SK-N-SH (cell line): ENCODE measurements at regions not wholly inside any gene's neighbourhood (a gene's known extent, or its start where the extent isn't known, plus 50 kb on each side); places are given as distances from the start of the nearest gene placed in this dataset.

Experiments used
- CTCF ChIA-PET: fragments of 300-600, 350-600 bp; formaldehyde crosslinking; extraction: SDS; loops from one replicate; lab custom pipeline; 2021; lab: Yijun Ruan, JAX
- POLR2A ChIA-PET: fragments of 350-600 bp; sonication (Branson Sonifier 250); formaldehyde crosslinking; extraction: SDS; loops from one replicate; lab custom pipeline; 2020; ENCODE audit warnings: antibody characterized with exemption, inconsistent platforms; lab: Yijun Ruan, JAX
- DNase-seq: peaks from one replicate; pipeline ENCODE4 v3.0.0; 2012
- H2AFZ ChIP-seq: fragments of 200-600 bp; sonication (generic); 2 replicates; pipeline ENCODE4 v1.8.1; 2016; ENCODE audit warnings: antibody characterized with exemption, mild to moderate bottlenecking, low read depth
- H3F3A ChIP-seq: fragments of 200-600 bp; sonication (generic); replicated peaks from 2 replicates; pipeline ENCODE3; 2016; ENCODE audit warnings: antibody characterized with exemption, mild to moderate bottlenecking; ENCODE audit not compliant: insufficient read depth
- H3K27ac ChIP-seq, 2 experiments: fragments of 200-500 bp in 1 of 2; fragments of 200-600 bp in 1 of 2; sonication (Bioruptor generic) in 1 of 2; sonication (generic), shearing (Covaris generic) in 1 of 2; 2 replicates each; pipeline versions ENCODE4 v1.5.1 to v1.6.1; 2014 to 2016; ENCODE audit warnings: low read depth in 2 of 2, inconsistent platforms in 1 of 2, low read length in 1 of 2, mild to moderate bottlenecking in 1 of 2, mixed read lengths in 1 of 2
- H3K27me3 ChIP-seq: fragments of 200-600 bp; sonication (generic), shearing (Covaris generic); 2 replicates; pipeline ENCODE4 v1.6.1; 2016; ENCODE audit warnings: mixed run types; ENCODE audit not compliant: insufficient read depth
- H3K36me3 ChIP-seq, 2 experiments: fragments of 200-500 bp in 1 of 2; fragments of 200-600 bp in 1 of 2; sonication (Bioruptor generic) in 1 of 2; sonication (generic) in 1 of 2; replicated peaks in 1 of 2; 2 replicates each; pipeline versions ENCODE3 to v1.5.1; 2014 to 2016; ENCODE audit warnings: low read length in 1 of 2, mild to moderate bottlenecking in 1 of 2; ENCODE audit not compliant: insufficient read depth in 2 of 2, control insufficient read depth in 1 of 2
- H3K4me1 ChIP-seq, 2 experiments: fragments of 200-500 bp in 1 of 2; fragments of 200-600 bp in 1 of 2; sonication (Bioruptor generic) in 1 of 2; sonication (generic), shearing (Covaris generic) in 1 of 2; 2 replicates each; pipeline versions ENCODE4 v1.5.1 to v1.6.1; 2014 to 2016; ENCODE audit warnings: low read depth in 1 of 2, low read length in 1 of 2, mixed run types in 1 of 2; ENCODE audit not compliant: insufficient read depth in 2 of 2, control insufficient read depth in 1 of 2
- H3K4me2 ChIP-seq: fragments of 200-600 bp; sonication (generic), shearing (Covaris generic); 2 replicates; pipeline ENCODE4 v1.6.1; 2017; ENCODE audit warnings: mixed run types
- H3K4me3 ChIP-seq, 2 experiments: fragments of 200-500 bp in 1 of 2; fragments of 200-600 bp in 1 of 2; sonication (Bioruptor generic) in 1 of 2; sonication (generic), shearing (Covaris generic) in 1 of 2; 2 replicates each; pipeline versions ENCODE4 v1.5.1 to v1.8.1; 2014 to 2016; ENCODE audit warnings: low read depth in 2 of 2, inconsistent platforms in 1 of 2, low read length in 1 of 2, mild to moderate bottlenecking in 1 of 2, mixed read lengths in 1 of 2, moderate library complexity in 1 of 2
- H3K79me2 ChIP-seq: fragments of 200-600 bp; sonication (generic); 2 replicates; pipeline ENCODE4 v1.8.1; 2017; ENCODE audit warnings: mild to moderate bottlenecking; ENCODE audit not compliant: insufficient read depth
- H3K9ac ChIP-seq: fragments of 200-600 bp; sonication (generic); 2 replicates; pipeline ENCODE4 v1.6.1; 2017; ENCODE audit warnings: mixed run types
- H3K9me2 ChIP-seq: fragments of 200-600 bp; sonication (generic); 2 replicates; pipeline ENCODE4 v1.6.1; 2017; ENCODE audit warnings: mixed run types
- H3K9me3 ChIP-seq: fragments of 200-600 bp; sonication (generic); 2 replicates; pipeline ENCODE4 v1.6.1; 2017; ENCODE audit warnings: mixed run types, mild to moderate bottlenecking, moderate library complexity
- H4K20me1 ChIP-seq: fragments of 200-600 bp; sonication (generic); 2 replicates; pipeline ENCODE4 v1.6.1; 2017; ENCODE audit warnings: mild to moderate bottlenecking, mixed run types; ENCODE audit not compliant: insufficient read depth
- CHD2 ChIP-seq: fragments of 150-350 bp; IDR thresholded peaks from 2 replicates; pipeline ENCODE4 v1.6.1; 2018; ENCODE audit warnings: low read length; ENCODE audit not compliant: partially characterized antibody
- FOSL2 ChIP-seq: IDR thresholded peaks from 2 replicates; pipeline ENCODE4 v1.4.0; 2012; ENCODE audit warnings: low read depth, mild to moderate bottlenecking, moderate library complexity, borderline replicate concordance
- FOXJ3 ChIP-seq: sonication (generic); formaldehyde crosslinking; IDR thresholded peaks from 2 replicates; pipeline ENCODE4 v1.5.1; 2020; ENCODE audit warnings: mild to moderate bottlenecking, missing genetic modification reagents
- FOXM1 ChIP-seq: IDR thresholded peaks from 2 replicates; pipeline ENCODE4 v1.4.0; 2012; ENCODE audit warnings: low read depth, mild to moderate bottlenecking
- NFIC ChIP-seq: IDR thresholded peaks from 2 replicates; pipeline ENCODE4 v1.4.0; 2012; ENCODE audit warnings: borderline replicate concordance
- POLR2AphosphoS5 ChIP-seq: IDR thresholded peaks from 2 replicates; pipeline ENCODE4 v1.6.1; 2012; ENCODE audit warnings: low read depth, low read length
- REST ChIP-seq: IDR thresholded peaks from 2 replicates; pipeline ENCODE4 v1.6.1; 2012; ENCODE audit warnings: mild to moderate bottlenecking, low read depth, low read length, moderate library complexity
- RFX5 ChIP-seq: IDR thresholded peaks from 2 replicates; pipeline ENCODE4 v1.6.1; 2012; ENCODE audit warnings: mild to moderate bottlenecking, improper control_type of control experiment, low read length
- RXRA ChIP-seq: IDR thresholded peaks from 2 replicates; pipeline ENCODE4 v1.4.0; 2012; ENCODE audit warnings: low read depth, mild to moderate bottlenecking, borderline replicate concordance
- SIN3A ChIP-seq: IDR thresholded peaks from 2 replicates; pipeline ENCODE4 v1.6.1; 2012; ENCODE audit warnings: low read depth, mild to moderate bottlenecking, low read length, moderate library complexity, borderline replicate concordance
- TCF12 ChIP-seq: IDR thresholded peaks from 2 replicates; pipeline ENCODE4 v1.4.0; 2012
- TEAD4 ChIP-seq: IDR thresholded peaks from 2 replicates; pipeline ENCODE4 v1.4.0; 2012; ENCODE audit warnings: mild to moderate bottlenecking, borderline replicate concordance; ENCODE audit not compliant: insufficient read depth
- USF1 ChIP-seq: IDR thresholded peaks from 2 replicates; pipeline ENCODE4 v1.4.0; 2012; ENCODE audit warnings: low read depth, borderline replicate concordance
- YY1 ChIP-seq: IDR thresholded peaks from 2 replicates; pipeline ENCODE4 v1.4.0; 2012; ENCODE audit warnings: low read depth, mild to moderate bottlenecking
- WGBS: methylation state at CpG from one replicate; pipeline ENCODE4 v1.1.6; 2017; ENCODE audit warnings: low lambda C conversion rate; 5-methylcytosine and 5-hydroxymethylcytosine counted together
- TF ChIP-seq, protein P1 (sequence below): IDR thresholded peaks from 2 replicates; pipeline ENCODE4 v1.4.0; 2012; ENCODE audit warnings: low read depth
- TF ChIP-seq, protein P2 (sequence below): fragments of 150-350 bp; IDR thresholded peaks from 2 replicates; pipeline ENCODE4 v1.6.1; 2016; ENCODE audit warnings: mild to moderate bottlenecking, low read depth, low read length

- no peaks in the 10 kb centered on the region for H4K20me1 ChIP-seq
- no peak for DNase-seq
- no peak overlapping the region for H3K4me2 ChIP-seq
- H2AFZ ChIP-seq: no peak overlapping the region
- no peaks in the 10 kb centered on the region for H3K79me2 ChIP-seq
- H3K9ac ChIP-seq: no peak overlapping the region
- POLR2A ChIA-PET: no interaction called here
- TF ChIP-seq TEAD4 (no peak), SIN3A (no peak), RXRA (no peak)
- no peaks in the 10 kb centered on the region for H3K9me3 ChIP-seq
- no peaks in the 10 kb centered on the region for H3K36me3 ChIP-seq
- no peak overlapping the region for H3K4me3 ChIP-seq
- peak overlapping the region in 1 of 2 experiments; percentile 98; a peak in 2 of 4 replicates for H3K27ac ChIP-seq
- H3F3A ChIP-seq: no peaks in the 10 kb centered on the region
- WGBS: 85% methylated on average over 11 of the region's 13 CpGs
- peaks cover 0 to 55% of the 10 kb centered on the region in 2 experiments; a peak in 2 of 4 replicates for H3K4me1 ChIP-seq
- CTCF ChIA-PET: no interaction called here
- H3K9me2 ChIP-seq: no peaks in the 10 kb centered on the region
- no peaks in the 10 kb centered on the region for H3K27me3 ChIP-seq
Measured at GRCh38 chr16:88283596-88283995, 99.2 kb upstream of the ZNF469 start.

DNA sequence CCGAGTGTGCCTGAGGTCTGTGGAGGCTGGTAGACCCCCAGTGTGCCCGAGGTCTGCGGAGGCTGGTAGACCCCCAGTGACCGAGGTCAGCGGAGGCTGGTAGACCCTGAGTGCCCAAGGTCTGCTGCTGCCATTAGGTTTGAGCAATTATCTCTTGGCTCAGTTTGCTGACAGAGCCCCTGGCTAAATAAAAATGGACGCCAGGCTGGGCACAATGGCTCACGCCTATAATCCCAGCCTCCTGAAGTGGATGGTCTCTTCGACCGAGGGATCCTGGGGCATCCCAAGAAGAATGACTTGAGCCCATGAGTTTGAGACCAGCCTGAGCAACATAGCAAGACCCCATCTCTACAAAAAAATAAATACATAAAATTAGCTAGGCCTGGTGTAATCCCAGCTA lies 98.7 kb upstream of the ZNF469 start:
- H3F3A ChIP-seq: no peaks in the 10 kb centered on the region
- no peak for DNase-seq
- POLR2A ChIA-PET: no interaction called here

More for the DNA sequence above, 98.7 kb upstream of the ZNF469 start:
- Histone ChIP-seq H3K4me1 (peaks cover 0 to 55% of the 10 kb centered on the region in 2 experiments; a peak in 2 of 4 replicates), H3K79me2 (no peaks in the 10 kb centered on the region), H3K27ac (peak overlapping the region in 1 of 2 experiments; percentile 98; a peak in 2 of 4 replicates), H3K4me3 (no peak overlapping the region), H3K4me2 (no peak overlapping the region), H4K20me1 (no peaks in the 10 kb centered on the region), H2AFZ (no peak overlapping the region), H3K9ac (no peak overlapping the region), H3K9me2 (no peaks in the 10 kb centered on the region), H3K36me3 (no peaks in the 10 kb centered on the region), H3K27me3 (no peaks in the 10 kb centered on the region), H3K9me3 (no peaks in the 10 kb centered on the region)
- no peak for TF ChIP-seq USF1
- no peak for TF ChIP-seq REST
- no peak for TF ChIP-seq NFIC
- TF ChIP-seq POLR2AphosphoS5: no peak
- TF ChIP-seq SIN3A: no peak
- no peak for TF ChIP-seq YY1
- TF ChIP-seq, protein P1, sequence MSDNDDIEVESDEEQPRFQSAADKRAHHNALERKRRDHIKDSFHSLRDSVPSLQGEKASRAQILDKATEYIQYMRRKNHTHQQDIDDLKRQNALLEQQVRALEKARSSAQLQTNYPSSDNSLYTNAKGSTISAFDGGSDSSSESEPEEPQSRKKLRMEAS: no peak
- no peak for TF ChIP-seq FOXJ3 (CRISPR knock-in tag)
- no peak for TF ChIP-seq FOSL2
- TF ChIP-seq, protein P2, sequence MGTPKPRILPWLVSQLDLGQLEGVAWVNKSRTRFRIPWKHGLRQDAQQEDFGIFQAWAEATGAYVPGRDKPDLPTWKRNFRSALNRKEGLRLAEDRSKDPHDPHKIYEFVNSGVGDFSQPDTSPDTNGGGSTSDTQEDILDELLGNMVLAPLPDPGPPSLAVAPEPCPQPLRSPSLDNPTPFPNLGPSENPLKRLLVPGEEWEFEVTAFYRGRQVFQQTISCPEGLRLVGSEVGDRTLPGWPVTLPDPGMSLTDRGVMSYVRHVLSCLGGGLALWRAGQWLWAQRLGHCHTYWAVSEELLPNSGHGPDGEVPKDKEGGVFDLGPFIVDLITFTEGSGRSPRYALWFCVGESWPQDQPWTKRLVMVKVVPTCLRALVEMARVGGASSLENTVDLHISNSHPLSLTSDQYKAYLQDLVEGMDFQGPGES: no peak
- TF ChIP-seq FOXM1: no peak
- TF ChIP-seq RFX5: no peak
- no peak for TF ChIP-seq CHD2
- TF ChIP-seq TCF12: no peak
- CTCF ChIA-PET: no interaction called here
- 70% methylated on average over 9 of the region's 9 CpGs for WGBS
